ENCODE measurements at regions not wholly inside any gene's neighbourhood (a gene's known extent, or its start where the extent isn't known, plus 50 kb on each side); places are given as distances from the start of the nearest gene placed in this dataset.
"Not testable (repeated sequence)": the region's sequence is repeated elsewhere in the genome, so short reads cannot be mapped to it uniquely, and the experiment has no call there.

DNA sequence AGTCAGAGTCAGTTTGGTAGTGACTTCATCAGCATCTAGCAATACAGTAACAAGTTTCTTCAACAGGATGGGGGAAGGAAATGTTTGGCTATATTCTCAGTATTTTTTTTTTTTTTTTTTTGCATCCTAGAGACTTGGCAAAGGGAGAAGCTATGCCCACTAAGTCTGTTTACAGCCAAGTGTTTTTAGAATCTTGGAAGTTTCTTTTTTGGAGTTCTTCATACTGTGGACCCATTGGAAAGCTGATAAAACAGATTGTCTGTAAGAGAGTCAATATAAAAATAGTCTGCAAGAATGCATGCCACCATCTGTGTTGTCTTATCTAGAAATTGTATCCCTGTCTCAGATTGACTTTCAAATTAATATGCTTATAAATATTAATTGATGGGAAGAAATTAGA, 171.2 kb downstream of the ADCYAP1 start:
- H3K36me3 ChIP-seq (ENCODE audit: control insufficient read depth, insufficient read depth, low read length) = no peaks in the 10 kb centered on the region
- DNase-seq (ENCODE audit: low read depth) (no peak), FAIRE-seq (no peak)

GRCh38 chr18:1078301-1078700, 173.6 kb downstream of the ADCYAP1 start:
- FAIRE-seq = no peak
- DNase-seq (ENCODE audit: low read depth) = no peak
- Histone ChIP-seq H3K4me3 (ENCODE audit: low read depth, low read length) (no peak overlapping the region), H3K27me3 (ENCODE audit: control insufficient read depth, insufficient read depth, low read length) (no peaks in the 10 kb centered on the region), H3K36me3 (ENCODE audit: control insufficient read depth, insufficient read depth, low read length) (no peaks in the 10 kb centered on the region)
- TF ChIP-seq CTCF (IDR thresholded peaks at IDR 0.05; ENCODE audit: insufficient read depth, low read length, severe bottlenecking) = no peak

More for the DNA sequence above, 171.2 kb downstream of the ADCYAP1 start:
- no peak overlapping the region for H3K4me3 ChIP-seq (ENCODE audit: low read depth, low read length)
- no peak for TF ChIP-seq CTCF (IDR thresholded peaks at IDR 0.05; ENCODE audit: insufficient read depth, low read length, severe bottlenecking)
- H3K27me3 ChIP-seq (ENCODE audit: control insufficient read depth, insufficient read depth, low read length) = no peaks in the 10 kb centered on the region

- FAIRE-seq; H3K4me3 ChIP-seq (ENCODE audit: low read depth, low read length); H3K36me3 ChIP-seq (ENCODE audit: control insufficient read depth, insufficient read depth, low read length); H3K27me3 ChIP-seq (ENCODE audit: control insufficient read depth, insufficient read depth, low read length); DNase-seq (ENCODE audit: low read depth): not testable (repeated sequence)
Observed at GRCh38 chr18:1083675-1084074, 179.0 kb downstream of the ADCYAP1 start.

DNA sequence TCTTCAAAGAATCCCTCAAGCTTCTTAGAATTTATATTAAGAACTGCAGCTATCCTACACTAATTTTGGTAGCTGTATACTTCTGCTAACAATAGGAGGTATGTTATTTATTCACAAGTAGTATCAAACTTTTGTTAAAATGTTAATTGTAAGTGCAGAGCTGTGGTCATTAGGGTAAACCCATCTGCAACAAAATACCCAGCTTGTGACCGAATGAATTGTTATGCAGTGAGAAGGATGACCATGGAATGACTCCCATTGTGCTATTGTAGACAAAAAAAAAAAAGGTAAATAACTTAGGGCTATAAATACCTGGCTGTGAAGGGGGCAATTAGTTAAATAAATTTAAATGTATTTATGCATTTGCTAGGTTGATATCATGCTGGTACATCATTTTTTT, 186.1 kb downstream of the ADCYAP1 start:
- Histone ChIP-seq H3K4me3 (ENCODE audit: low read depth, low read length) (no peak overlapping the region), H3K36me3 (ENCODE audit: control insufficient read depth, insufficient read depth, low read length) (no peaks in the 10 kb centered on the region), H3K27me3 (ENCODE audit: control insufficient read depth, insufficient read depth, low read length) (no peaks in the 10 kb centered on the region)
- TF ChIP-seq CTCF (IDR thresholded peaks at IDR 0.05; ENCODE audit: insufficient read depth, low read length, severe bottlenecking) = no peak
- DNase-seq (ENCODE audit: low read depth) = no peak
- no peak for FAIRE-seq

DNA sequence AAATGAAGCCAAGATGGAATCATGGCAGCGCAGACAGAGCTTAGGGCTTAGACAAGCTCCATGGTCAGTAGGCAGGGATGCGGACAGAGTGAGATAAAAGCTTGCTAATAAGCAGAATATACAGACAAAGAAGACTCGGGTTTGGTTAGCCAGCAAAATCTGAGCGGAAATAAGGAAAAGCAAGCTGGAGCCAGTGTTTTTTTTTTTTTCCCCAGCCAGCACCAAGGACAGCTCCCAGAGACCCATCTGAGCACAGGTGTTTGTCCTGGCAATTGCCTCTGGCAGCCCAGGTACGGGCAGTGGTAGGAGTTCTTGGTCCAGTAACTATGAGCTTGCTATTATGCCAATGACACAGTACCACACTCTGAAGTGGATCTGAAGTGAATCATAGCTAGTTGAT, 187.6 kb downstream of the ADCYAP1 start:
- TF ChIP-seq CTCF (IDR thresholded peaks at IDR 0.05; ENCODE audit: insufficient read depth, low read length, severe bottlenecking) = no peak
- FAIRE-seq = no peak
- no peak for DNase-seq (ENCODE audit: low read depth)
- Histone ChIP-seq H3K4me3 (ENCODE audit: low read depth, low read length) (no peak overlapping the region), H3K27me3 (ENCODE audit: control insufficient read depth, insufficient read depth, low read length) (no peaks in the 10 kb centered on the region), H3K36me3 (ENCODE audit: control insufficient read depth, insufficient read depth, low read length) (no peaks in the 10 kb centered on the region)

DNA sequence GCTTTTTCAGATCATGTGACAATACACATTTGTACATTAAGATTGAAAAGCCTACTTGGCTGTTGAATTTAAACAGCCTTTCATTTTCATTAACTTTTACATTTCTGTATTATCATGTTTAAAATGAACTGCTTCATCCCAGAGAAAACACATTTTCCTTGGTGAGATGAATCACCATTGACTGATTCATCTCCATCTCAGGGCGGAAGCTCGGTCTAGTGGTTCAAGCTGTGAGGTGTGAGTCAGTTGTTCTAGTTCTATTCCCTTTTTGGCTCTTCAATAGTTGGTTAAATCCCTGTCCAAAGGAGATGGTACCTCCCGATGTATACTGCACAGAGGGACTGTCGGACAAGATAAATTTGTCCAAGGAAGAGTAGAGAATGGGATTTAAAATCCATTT, 189.7 kb downstream of the ADCYAP1 start:
- FAIRE-seq = no peak
- no peak for TF ChIP-seq CTCF (IDR thresholded peaks at IDR 0.05; ENCODE audit: insufficient read depth, low read length, severe bottlenecking)
- Histone ChIP-seq H3K4me3 (ENCODE audit: low read depth, low read length) (no peak overlapping the region), H3K27me3 (ENCODE audit: control insufficient read depth, insufficient read depth, low read length) (no peaks in the 10 kb centered on the region), H3K36me3 (ENCODE audit: control insufficient read depth, insufficient read depth, low read length) (no peaks in the 10 kb centered on the region)
- peak; percentile 20 for DNase-seq (ENCODE audit: low read depth)

DNA sequence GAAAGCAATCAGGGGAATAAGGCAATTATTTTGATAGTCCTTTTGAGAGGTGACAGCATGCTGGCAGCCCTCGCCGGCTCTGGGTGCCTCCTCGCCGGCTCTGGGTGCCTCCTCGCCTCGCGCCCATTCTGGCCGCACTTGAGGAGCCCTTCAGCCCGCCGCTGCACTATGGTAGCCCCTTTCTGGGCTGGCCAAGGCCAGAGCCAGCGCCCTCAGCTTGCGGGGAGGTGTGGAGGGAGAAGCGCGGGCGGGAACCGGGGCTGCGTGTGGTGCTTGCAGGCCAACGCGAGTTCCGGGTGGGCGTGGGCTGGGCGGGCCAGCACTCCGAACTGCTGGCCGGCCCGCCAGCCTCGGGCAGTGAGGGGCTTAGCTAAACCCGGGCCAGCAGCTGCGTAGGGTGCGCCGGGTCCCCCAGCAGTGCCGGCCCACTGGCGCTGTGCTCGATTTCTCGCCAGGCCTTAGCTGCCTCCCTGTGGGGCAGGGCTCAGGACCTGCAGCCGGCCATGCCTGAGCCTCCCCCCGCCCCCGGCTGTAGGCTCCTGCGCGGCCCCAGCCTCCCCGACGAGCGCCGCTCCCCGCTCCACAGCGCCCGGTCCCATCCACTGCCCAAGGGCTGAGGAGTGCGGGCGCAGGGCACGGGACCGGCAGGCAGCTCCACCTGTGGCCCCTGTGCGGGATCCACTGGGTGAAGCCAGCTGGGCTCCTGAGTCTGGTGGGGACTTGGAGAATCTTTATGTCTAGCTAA, 193.5 kb downstream of the ADCYAP1 start:
- FAIRE-seq; H3K36me3 ChIP-seq (ENCODE audit: control insufficient read depth, insufficient read depth, low read length); DNase-seq (ENCODE audit: low read depth); H3K27me3 ChIP-seq (ENCODE audit: control insufficient read depth, insufficient read depth, low read length); H3K4me3 ChIP-seq (ENCODE audit: low read depth, low read length): not testable (repeated sequence)

All from bronchial epithelial cell (primary cell).